Endothelial cell of umbilical vein (primary cell): ENCODE measurements at regions not wholly inside any gene's neighbourhood (a gene's known extent, or its start where the extent isn't known, plus 50 kb on each side); places are given as distances from the start of the nearest gene placed in this dataset.

ENCODE experiments used
- BruUV-seq: library from RNA; stranded (reverse); fragments of 400-500 nt; replicated peaks from 2 replicates; lab custom pipeline; 2021; lab: Mats Ljungman, UMichigan
- CTCF ChIA-PET: fragments of 300-600, 350-600 bp; sonication (Branson Sonifier 250); formaldehyde crosslinking; loops from one replicate; lab custom pipeline; 2021; ENCODE audit warnings: antibody characterized with exemption, inconsistent platforms; lab: Charles Lee
- POLR2A ChIA-PET: fragments of 300-600, 350-600 bp; sonication (Branson Sonifier 250); formaldehyde crosslinking; loops from one replicate; lab custom pipeline; 2021; ENCODE audit warnings: antibody characterized with exemption, inconsistent platforms; lab: Charles Lee
- DNase-seq: peaks from one replicate; pipeline ENCODE4 v3.0.0-alpha.2; 2011; ENCODE audit warnings: low read depth, low spot score
- FAIRE-seq: peaks from 2 replicates; lab custom pipeline; 2011; peaks lifted over from hg19 to GRCh38; lab: Jason Lieb, UNC
- H2AFZ ChIP-seq: 2 replicates; pipeline ENCODE4 v1.6.0; 2012; ENCODE audit warnings: low read depth, low read length, control low read depth, inconsistent platforms
- H3K27ac ChIP-seq: 2 replicates; pipeline ENCODE4 v1.5.1; 2011; ENCODE audit warnings: low read depth, mild to moderate bottlenecking, control low read depth, low read length, moderate library complexity; ENCODE audit not compliant: insufficient read depth
- H3K27me3 ChIP-seq, 2 experiments: 2 replicates each; pipeline versions ENCODE4 v1.6.0 to v1.6.1; 2011; ENCODE audit warnings: low read length in 2 of 2, mixed read lengths in 1 of 2; ENCODE audit not compliant: control insufficient read depth in 2 of 2, insufficient read depth in 2 of 2
- H3K36me3 ChIP-seq, 2 experiments: 2 replicates in 1 of 2; 3 replicates in 1 of 2; pipeline ENCODE4 v1.5.1; 2011; ENCODE audit warnings: low read length in 2 of 2, mild to moderate bottlenecking in 1 of 2, moderate library complexity in 1 of 2; ENCODE audit not compliant: control insufficient read depth in 2 of 2, insufficient read depth in 2 of 2; ENCODE audit errors: extremely low read depth in 1 of 2
- H3K4me1 ChIP-seq: 3 replicates; pipeline ENCODE4 v1.5.1; 2011; ENCODE audit warnings: mild to moderate bottlenecking, low read length; ENCODE audit not compliant: control insufficient read depth, insufficient read depth; ENCODE audit errors: extremely low read depth
- H3K4me2 ChIP-seq: 2 replicates; pipeline ENCODE4 v1.6.1; 2011; ENCODE audit warnings: low read length, control low read depth, mixed read lengths; ENCODE audit not compliant: insufficient read depth
- H3K4me3 ChIP-seq, 3 experiments: fragments of 200-600 bp in 1 of 3; sonication (generic), shearing (Covaris generic) in 1 of 3; replicated peaks in 1 of 3; 2 replicates each; pipeline ENCODE4 v1.5.1; 2011 to 2016; ENCODE audit warnings: control low read depth in 3 of 3, low read length in 3 of 3, mild to moderate bottlenecking in 2 of 3, inconsistent platforms in 1 of 3, low read depth in 1 of 3, moderate library complexity in 1 of 3; ENCODE audit not compliant: insufficient read depth in 1 of 3
- H3K79me2 ChIP-seq: 2 replicates; pipeline ENCODE4 v1.6.0; 2012; ENCODE audit warnings: low read length, inconsistent platforms; ENCODE audit not compliant: control insufficient read depth, insufficient read depth
- H3K9ac ChIP-seq: replicated peaks from 2 replicates; pipeline ENCODE3; 2011; ENCODE audit warnings: low read length, control low read depth; ENCODE audit not compliant: insufficient read depth; ENCODE audit errors: extremely low read depth
- H3K9me1 ChIP-seq: replicated peaks from 3 replicates; pipeline ENCODE4 v1.6.0; 2011; ENCODE audit warnings: mild to moderate bottlenecking, low read length; ENCODE audit not compliant: control insufficient read depth, insufficient read depth; ENCODE audit errors: extremely low read depth
- H3K9me3 ChIP-seq: replicated peaks from 2 replicates; pipeline ENCODE4 v1.5.1; 2012; ENCODE audit warnings: low read length, inconsistent platforms; ENCODE audit not compliant: control insufficient read depth, insufficient read depth
- H4K20me1 ChIP-seq: replicated peaks from 2 replicates; pipeline ENCODE3; 2011; ENCODE audit warnings: mild to moderate bottlenecking, low read length; ENCODE audit not compliant: control insufficient read depth, insufficient read depth; ENCODE audit errors: extremely low read depth
- CTCF ChIP-seq, 2 donors: IDR thresholded peaks; 1 replicate in 1 of 2; 2 replicates in 1 of 2; pipeline ENCODE4 v1.5.1; 2011; ENCODE audit warnings: low read length in 2 of 2, mild to moderate bottlenecking in 2 of 2, moderate library complexity in 2 of 2, control low read depth in 1 of 2, inconsistent platforms in 1 of 2, low read depth in 1 of 2; ENCODE audit not compliant: insufficient read depth in 1 of 2; ENCODE audit errors: extremely low read depth in 1 of 2
- EZH2 ChIP-seq: IDR thresholded peaks from 2 replicates; pipeline ENCODE4 v1.6.1; 2012; ENCODE audit warnings: borderline replicate concordance, low read depth, mild to moderate bottlenecking, moderate library complexity, low read length, inconsistent platforms; ENCODE audit not compliant: severe bottlenecking
- FOS ChIP-seq: IDR thresholded peaks from 2 replicates; pipeline ENCODE4 v1.6.1; 2011; ENCODE audit warnings: mild to moderate bottlenecking, low read length, moderate library complexity, borderline replicate concordance; ENCODE audit not compliant: insufficient read depth
- GATA2 ChIP-seq: IDR thresholded peaks from 2 replicates; pipeline ENCODE4 v1.7.0; 2011; ENCODE audit warnings: low read depth, mild to moderate bottlenecking, moderate library complexity, mixed read lengths, low read length; ENCODE audit not compliant: insufficient read length, insufficient read depth
- MAX ChIP-seq: IDR thresholded peaks from 2 replicates; pipeline ENCODE4 v1.6.1; 2011; ENCODE audit not compliant: insufficient read depth, insufficient read length
- MYC ChIP-seq: IDR thresholded peaks from one replicate; pipeline ENCODE4 v1.6.1; 2011; ENCODE audit warnings: mild to moderate bottlenecking, low read depth, low read length
- dilution Hi-C: fragments of 300-500 bp; cut with MboI; formaldehyde crosslinking; loops from one replicate; pipeline ENCODE4 v1.15.0; 2019; ENCODE audit warnings: low sequenced_read_pairs; ENCODE audit not compliant: extremely low pct_ligation_motif_present
- intact Hi-C: fragments of 100-400 bp; cut with micrococcal nuclease; formaldehyde crosslinking; loops from one replicate; pipeline ENCODE4 v1.10.0; 2022

- POLR2A ChIA-PET, result no interaction called here
- TF ChIP-seq MAX (no peak), CTCF (IDR thresholded peaks at IDR 0.05; ENCODE audit: extremely low read depth in 1 of 2, insufficient read depth in 1 of 2, low read depth in 1 of 2, low read length in 2 of 2) (no peak), EZH2 (no peak), GATA2 (no peak), MYC (no peak), FOS (no peak)
- dilution Hi-C loops, result no loop called here
Measured at GRCh38 chr5:23684103-23684502, 176.7 kb downstream of the PRDM9 start.

More at GRCh38 chr5:23684103-23684502, 176.7 kb downstream of the PRDM9 start:
- CTCF ChIA-PET, result no interaction called here
- Histone ChIP-seq H3K27ac (no peak overlapping the region), H3K9me3 (peaks cover 2% of the 10 kb centered on the region), H3K4me2 (no peak overlapping the region), H3K27me3 (no peaks in the 10 kb centered on the region), H3K4me3 (no peak overlapping the region), H3K79me2 (no peaks in the 10 kb centered on the region), H3K9ac (no peak overlapping the region), H4K20me1 (no peaks in the 10 kb centered on the region), H3K4me1 (no peaks in the 10 kb centered on the region), H3K36me3 (no peaks in the 10 kb centered on the region), H3K9me1 (no peaks in the 10 kb centered on the region), H2AFZ (no peak overlapping the region)
- DNase-seq, result no peak
- BruUV-seq, result no TSS peak
- no peak for FAIRE-seq
- intact Hi-C loops, result no loop called here
